ENCODE measurements at regions not wholly inside any gene's neighbourhood (a gene's known extent, or its start where the extent isn't known, plus 50 kb on each side); places are given as distances from the start of the nearest gene placed in this dataset.

DNA sequence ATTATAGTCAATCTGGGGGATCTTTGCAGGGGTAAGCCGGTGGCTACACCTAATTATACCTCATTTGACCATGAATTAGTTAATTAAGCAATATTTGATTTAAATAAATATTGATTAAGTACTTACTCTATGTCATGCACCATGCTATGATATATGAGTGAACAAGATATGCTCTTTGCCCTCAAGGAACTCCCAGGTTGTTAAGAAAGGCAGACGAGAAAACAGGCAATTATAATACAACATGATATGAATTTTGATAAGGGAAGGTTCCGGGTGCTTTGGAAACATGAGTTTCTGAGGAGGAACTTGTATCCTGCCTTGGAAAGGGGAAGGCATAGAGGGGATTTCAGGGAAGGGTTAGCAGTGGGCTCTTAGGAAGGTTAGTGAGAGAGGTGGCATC, 412.9 kb downstream of the WDR72 start:
- TF ChIP-seq EGR1 (IDR thresholded peaks at IDR 0.05; ENCODE audit: low read depth) (no peak), ZNF274 (IDR thresholded peaks at IDR 0.05; ENCODE audit: low read depth, low read length) (no peak), POLR2AphosphoS5 (IDR thresholded peaks at IDR 0.05; ENCODE audit: low read depth, low read length) (no peak)
- TF ChIP-seq, protein P1, sequence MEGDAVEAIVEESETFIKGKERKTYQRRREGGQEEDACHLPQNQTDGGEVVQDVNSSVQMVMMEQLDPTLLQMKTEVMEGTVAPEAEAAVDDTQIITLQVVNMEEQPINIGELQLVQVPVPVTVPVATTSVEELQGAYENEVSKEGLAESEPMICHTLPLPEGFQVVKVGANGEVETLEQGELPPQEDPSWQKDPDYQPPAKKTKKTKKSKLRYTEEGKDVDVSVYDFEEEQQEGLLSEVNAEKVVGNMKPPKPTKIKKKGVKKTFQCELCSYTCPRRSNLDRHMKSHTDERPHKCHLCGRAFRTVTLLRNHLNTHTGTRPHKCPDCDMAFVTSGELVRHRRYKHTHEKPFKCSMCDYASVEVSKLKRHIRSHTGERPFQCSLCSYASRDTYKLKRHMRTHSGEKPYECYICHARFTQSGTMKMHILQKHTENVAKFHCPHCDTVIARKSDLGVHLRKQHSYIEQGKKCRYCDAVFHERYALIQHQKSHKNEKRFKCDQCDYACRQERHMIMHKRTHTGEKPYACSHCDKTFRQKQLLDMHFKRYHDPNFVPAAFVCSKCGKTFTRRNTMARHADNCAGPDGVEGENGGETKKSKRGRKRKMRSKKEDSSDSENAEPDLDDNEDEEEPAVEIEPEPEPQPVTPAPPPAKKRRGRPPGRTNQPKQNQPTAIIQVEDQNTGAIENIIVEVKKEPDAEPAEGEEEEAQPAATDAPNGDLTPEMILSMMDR (IDR thresholded peaks at IDR 0.05 in 2 of 3, conservative IDR thresholded peaks at IDR 0.05 in 1 of 3; ENCODE audit: borderline replicate concordance in 1 of 3, insufficient read depth in 1 of 3, low read depth in 2 of 3, low read length in 2 of 3), result no peak
